ENCODE measurements at regions not wholly inside any gene's neighbourhood (a gene's known extent, or its start where the extent isn't known, plus 50 kb on each side); places are given as distances from the start of the nearest gene placed in this dataset.

DNA sequence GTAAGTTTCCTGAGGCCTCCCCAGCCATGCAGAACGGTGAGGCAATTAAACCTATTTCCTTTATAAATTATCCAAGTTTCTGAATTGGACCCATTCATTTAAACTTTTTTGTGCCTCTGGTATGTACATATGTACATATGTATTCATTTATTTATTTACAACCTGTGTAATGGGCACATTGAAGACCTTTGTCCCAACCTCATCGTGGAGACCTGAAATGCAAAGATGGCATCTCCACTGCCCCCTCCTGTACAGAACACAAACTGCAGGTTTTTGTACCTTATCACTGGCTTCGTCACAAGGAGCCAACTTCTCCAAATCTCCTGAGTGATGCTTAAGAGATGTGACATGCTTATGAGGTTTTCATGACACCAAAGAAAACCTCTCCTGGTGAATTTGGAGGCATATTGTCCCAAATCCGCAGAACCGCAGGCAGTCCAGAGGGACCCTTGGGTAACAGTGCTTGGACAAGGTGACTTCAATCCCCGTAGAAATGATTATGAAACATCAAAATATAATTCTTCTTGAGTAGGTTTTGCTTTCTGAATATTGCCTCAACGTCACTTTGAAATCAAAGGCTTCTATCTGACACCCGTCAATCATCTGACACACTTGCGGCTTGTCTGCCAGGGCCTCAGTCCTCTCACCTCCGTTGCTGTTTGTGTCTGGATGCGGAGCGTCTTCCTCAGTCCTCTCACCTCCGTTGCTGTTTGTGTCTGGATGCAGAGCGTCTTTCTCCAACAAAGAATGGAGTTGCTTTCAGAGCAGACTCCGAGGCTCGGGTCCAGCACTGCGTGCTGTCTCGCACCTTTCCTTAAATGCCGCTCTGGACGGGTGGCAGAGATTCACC is 135.0 kb upstream of the IRX4 start:
- Mint-ChIP-seq H3K27ac (no peak overlapping the region), H3K9me3 (no peaks in the 10 kb centered on the region), H3K36me3 (no peaks in the 10 kb centered on the region), H3K4me1 (peaks cover 9% of the 10 kb centered on the region), H3K27me3 (ENCODE audit: insufficient read depth, low read depth) (peaks cover 8% of the 10 kb centered on the region), H3K4me3 (no peak overlapping the region)
- no peaks in the 10 kb centered on the region for H3K79me2 ChIP-seq (ENCODE audit: low read depth)
- TF ChIP-seq EZH2phosphoT487 (IDR thresholded peaks at IDR 0.05), result no peak
- TF ChIP-seq, protein P1, sequence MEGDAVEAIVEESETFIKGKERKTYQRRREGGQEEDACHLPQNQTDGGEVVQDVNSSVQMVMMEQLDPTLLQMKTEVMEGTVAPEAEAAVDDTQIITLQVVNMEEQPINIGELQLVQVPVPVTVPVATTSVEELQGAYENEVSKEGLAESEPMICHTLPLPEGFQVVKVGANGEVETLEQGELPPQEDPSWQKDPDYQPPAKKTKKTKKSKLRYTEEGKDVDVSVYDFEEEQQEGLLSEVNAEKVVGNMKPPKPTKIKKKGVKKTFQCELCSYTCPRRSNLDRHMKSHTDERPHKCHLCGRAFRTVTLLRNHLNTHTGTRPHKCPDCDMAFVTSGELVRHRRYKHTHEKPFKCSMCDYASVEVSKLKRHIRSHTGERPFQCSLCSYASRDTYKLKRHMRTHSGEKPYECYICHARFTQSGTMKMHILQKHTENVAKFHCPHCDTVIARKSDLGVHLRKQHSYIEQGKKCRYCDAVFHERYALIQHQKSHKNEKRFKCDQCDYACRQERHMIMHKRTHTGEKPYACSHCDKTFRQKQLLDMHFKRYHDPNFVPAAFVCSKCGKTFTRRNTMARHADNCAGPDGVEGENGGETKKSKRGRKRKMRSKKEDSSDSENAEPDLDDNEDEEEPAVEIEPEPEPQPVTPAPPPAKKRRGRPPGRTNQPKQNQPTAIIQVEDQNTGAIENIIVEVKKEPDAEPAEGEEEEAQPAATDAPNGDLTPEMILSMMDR (IDR thresholded peaks at IDR 0.05), result peak; percentile 72
- no peak overlapping the region for H3K4me3 ChIP-seq
- no peak overlapping the region for H3K27ac ChIP-seq
- no peaks in the 10 kb centered on the region for H3F3A ChIP-seq (ENCODE audit: low read depth)
- no peaks in the 10 kb centered on the region for H3K9me3 ChIP-seq (ENCODE audit: low read depth)
- peak; percentile 50 for DNase-seq (ENCODE audit: low spot score)
- peaks cover 3% of the 10 kb centered on the region for H3K27me3 ChIP-seq
- H3K4me2 ChIP-seq, result no peak overlapping the region
- no peak overlapping the region for H3K9ac ChIP-seq
- no peaks in the 10 kb centered on the region for H3K4me1 ChIP-seq
- no peaks in the 10 kb centered on the region for H4K20me1 ChIP-seq (ENCODE audit: low read depth)
- no peaks in the 10 kb centered on the region for H3K36me3 ChIP-seq
- H2AFZ ChIP-seq (replicated peaks), result no peak overlapping the region

DNA sequence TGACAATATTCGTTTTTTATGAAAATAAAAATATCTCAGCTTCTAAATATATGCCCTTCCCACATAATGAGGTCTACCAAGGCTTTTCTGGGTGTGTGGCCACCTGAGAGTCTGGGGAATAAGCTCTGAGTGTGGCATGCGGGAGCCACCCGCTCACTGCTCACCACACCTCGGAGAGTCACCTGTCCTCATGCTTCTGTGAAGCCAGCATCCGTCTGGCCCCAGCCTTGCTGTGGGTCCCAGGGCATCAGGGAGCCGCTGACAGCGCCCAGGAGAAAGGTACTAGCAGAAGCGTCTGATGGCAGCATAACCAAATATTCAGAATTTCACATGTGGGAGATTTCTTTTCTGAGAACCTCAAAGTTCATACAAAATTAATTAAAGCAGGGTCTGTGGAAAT is 133.2 kb upstream of the IRX4 start:
- TF ChIP-seq, protein P1 (IDR thresholded peaks at IDR 0.05), result no peak
- TF ChIP-seq EZH2 (IDR thresholded peaks at IDR 0.05) (no peak), EZH2phosphoT487 (IDR thresholded peaks at IDR 0.05) (no peak)
- no peaks in the 10 kb centered on the region for H4K20me1 ChIP-seq (ENCODE audit: low read depth)
- H3K4me1 ChIP-seq, result no peaks in the 10 kb centered on the region
- H3K27me3 ChIP-seq, result peaks cover 3% of the 10 kb centered on the region
- no peaks in the 10 kb centered on the region for H3K79me2 ChIP-seq (ENCODE audit: low read depth)
- no peak for DNase-seq (ENCODE audit: low spot score)
- H3K27ac ChIP-seq, result no peak overlapping the region
- H3K4me2 ChIP-seq, result no peak overlapping the region
- H3K9ac ChIP-seq, result no peak overlapping the region
- H3K4me3 Mint-ChIP-seq, result no peak overlapping the region
- no peaks in the 10 kb centered on the region for H3K36me3 ChIP-seq
- no peaks in the 10 kb centered on the region for H3K9me3 Mint-ChIP-seq
- H3F3A ChIP-seq (ENCODE audit: low read depth), result no peaks in the 10 kb centered on the region
- H3K9me3 ChIP-seq (ENCODE audit: low read depth), result no peaks in the 10 kb centered on the region
- peaks cover 16% of the 10 kb centered on the region for H3K27me3 Mint-ChIP-seq (ENCODE audit: insufficient read depth, low read depth)
- peaks cover 11% of the 10 kb centered on the region for H3K4me1 Mint-ChIP-seq
- H3K27ac Mint-ChIP-seq, result no peak overlapping the region
- H3K4me3 ChIP-seq, result no peak overlapping the region
- no peaks in the 10 kb centered on the region for H3K36me3 Mint-ChIP-seq
- H2AFZ ChIP-seq (replicated peaks), result no peak overlapping the region

DNA sequence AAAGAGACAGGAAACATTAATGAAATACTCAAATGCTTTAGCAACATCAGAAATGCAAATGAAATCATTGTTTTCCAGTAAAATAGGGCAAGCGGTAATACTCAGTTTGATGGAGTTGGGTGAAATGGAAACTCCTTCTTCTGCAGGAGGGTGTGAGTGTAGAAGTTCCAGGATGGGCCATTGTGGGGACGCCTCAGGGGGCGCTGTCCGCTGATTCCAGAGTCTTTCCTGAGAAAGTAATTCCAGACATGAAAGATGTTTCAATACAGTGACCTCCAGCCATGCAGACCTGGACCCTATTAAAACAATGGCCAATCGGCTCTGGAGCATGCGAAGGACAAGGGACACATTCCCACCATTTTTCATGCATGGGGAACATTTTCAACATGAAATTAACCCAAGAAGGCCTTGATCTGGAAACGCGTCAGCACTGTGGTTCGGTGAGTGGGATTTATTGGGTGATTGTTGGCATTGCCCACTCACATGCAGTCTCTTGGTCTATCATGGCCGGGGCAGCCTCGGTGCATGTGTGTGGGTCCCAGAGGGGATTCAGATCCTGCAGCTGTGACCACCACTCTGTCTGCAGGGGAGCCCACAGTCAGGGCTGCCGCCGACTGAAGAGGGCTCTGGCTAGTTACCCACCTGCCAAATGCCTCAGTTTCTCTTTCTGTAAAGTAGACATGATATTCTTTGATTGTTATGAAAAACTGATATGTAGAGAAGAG is 132.6 kb upstream of the IRX4 start:
- Mint-ChIP-seq H3K36me3 (no peaks in the 10 kb centered on the region), H3K9me3 (no peaks in the 10 kb centered on the region), H3K4me1 (peaks cover 11% of the 10 kb centered on the region), H3K27me3 (ENCODE audit: insufficient read depth, low read depth) (peaks cover 19% of the 10 kb centered on the region), H3K4me3 (no peak overlapping the region), H3K27ac (no peak overlapping the region)
- no peaks in the 10 kb centered on the region for H3K4me1 ChIP-seq
- TF ChIP-seq EZH2phosphoT487 (IDR thresholded peaks at IDR 0.05) (no peak), EZH2 (IDR thresholded peaks at IDR 0.05) (no peak)
- TF ChIP-seq, protein P1 (IDR thresholded peaks at IDR 0.05), result peak; percentile 61
- peak; percentile 38 for DNase-seq (ENCODE audit: low spot score)
- H4K20me1 ChIP-seq (ENCODE audit: low read depth), result no peaks in the 10 kb centered on the region
- no peaks in the 10 kb centered on the region for H3K79me2 ChIP-seq (ENCODE audit: low read depth)
- H3F3A ChIP-seq (ENCODE audit: low read depth), result no peaks in the 10 kb centered on the region
- H2AFZ ChIP-seq (replicated peaks), result no peak overlapping the region
- H3K36me3 ChIP-seq, result no peaks in the 10 kb centered on the region
- no peak overlapping the region for H3K9ac ChIP-seq
- no peak overlapping the region for H3K27ac ChIP-seq
- no peak overlapping the region for H3K4me3 ChIP-seq
- no peaks in the 10 kb centered on the region for H3K9me3 ChIP-seq (ENCODE audit: low read depth)
- H3K27me3 ChIP-seq, result peaks cover 3% of the 10 kb centered on the region
- no peak overlapping the region for H3K4me2 ChIP-seq

Measured in neural progenitor cell (in vitro differentiated cells).